ENCODE measurements at regions not wholly inside any gene's neighbourhood (a gene's known extent, or its start where the extent isn't known, plus 50 kb on each side); places are given as distances from the start of the nearest gene placed in this dataset.

DNA sequence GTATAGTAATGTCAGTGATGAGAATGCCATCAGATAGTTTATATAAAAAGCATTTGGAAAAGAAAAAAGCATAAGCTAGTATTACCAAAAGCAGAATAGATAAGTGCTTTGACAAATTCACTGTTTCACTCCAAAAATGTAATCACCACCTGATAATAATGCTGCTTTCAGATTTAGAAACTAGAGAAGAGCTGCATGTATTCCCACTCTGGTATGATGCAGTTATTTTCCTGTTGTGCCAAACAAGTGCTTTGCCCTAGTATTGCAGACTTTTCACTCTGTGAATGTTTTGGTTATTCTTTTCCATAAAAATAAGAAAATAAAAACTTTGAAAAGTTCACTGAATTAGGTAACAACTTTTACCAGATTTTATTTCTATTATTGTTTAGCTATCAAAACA lies 267.7 kb upstream of the TET2 start:
- DNase-seq (ENCODE audit: extremely low read depth in 1 of 11, low read depth in 9 of 11, low spot score in 4 of 11) = no peak

DNA sequence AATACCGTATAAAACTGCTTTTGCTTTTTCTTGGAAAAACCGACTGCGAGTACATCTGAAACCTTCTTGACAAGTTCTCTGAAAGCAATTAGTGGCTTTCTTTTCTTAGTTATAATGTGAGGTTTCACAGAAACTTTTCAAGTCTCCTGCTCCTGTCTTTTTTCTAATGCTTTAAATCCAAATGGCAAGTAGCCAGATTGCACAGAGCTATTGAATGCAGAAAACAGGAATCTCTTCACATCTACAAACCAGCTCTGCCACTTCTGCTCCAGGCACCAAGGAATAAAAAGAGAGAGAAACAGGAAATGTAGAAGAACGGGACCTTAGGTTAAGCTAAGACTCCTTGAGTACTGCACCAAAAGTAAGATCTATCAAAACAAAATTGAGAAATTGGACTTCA lies 267.3 kb upstream of the TET2 start:
- peak in 1 of 11 donors; percentile 5 for DNase-seq (ENCODE audit: extremely low read depth in 1 of 11, low read depth in 9 of 11, low spot score in 4 of 11)

DNA sequence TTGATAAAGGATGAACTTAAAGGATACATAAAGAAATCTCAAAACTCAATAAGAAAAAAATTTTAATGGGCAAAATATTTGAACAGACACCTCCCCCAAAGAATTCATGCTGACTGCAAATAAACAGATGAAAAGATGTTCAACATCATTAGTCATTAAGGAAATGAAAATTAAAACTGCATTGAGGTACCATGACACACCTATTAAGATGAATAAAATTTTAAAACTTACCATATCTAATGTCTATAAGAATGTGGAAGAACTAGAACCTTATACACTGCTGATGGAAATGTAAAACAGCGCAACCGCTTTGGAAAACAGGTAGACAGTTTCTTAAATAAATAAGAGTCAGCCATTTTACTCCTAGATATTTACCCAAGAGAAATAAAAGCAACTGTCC lies 266.8 kb upstream of the TET2 start:
- DNase-seq (ENCODE audit: extremely low read depth in 1 of 11, low read depth in 9 of 11, low spot score in 4 of 11) = no peak

DNA sequence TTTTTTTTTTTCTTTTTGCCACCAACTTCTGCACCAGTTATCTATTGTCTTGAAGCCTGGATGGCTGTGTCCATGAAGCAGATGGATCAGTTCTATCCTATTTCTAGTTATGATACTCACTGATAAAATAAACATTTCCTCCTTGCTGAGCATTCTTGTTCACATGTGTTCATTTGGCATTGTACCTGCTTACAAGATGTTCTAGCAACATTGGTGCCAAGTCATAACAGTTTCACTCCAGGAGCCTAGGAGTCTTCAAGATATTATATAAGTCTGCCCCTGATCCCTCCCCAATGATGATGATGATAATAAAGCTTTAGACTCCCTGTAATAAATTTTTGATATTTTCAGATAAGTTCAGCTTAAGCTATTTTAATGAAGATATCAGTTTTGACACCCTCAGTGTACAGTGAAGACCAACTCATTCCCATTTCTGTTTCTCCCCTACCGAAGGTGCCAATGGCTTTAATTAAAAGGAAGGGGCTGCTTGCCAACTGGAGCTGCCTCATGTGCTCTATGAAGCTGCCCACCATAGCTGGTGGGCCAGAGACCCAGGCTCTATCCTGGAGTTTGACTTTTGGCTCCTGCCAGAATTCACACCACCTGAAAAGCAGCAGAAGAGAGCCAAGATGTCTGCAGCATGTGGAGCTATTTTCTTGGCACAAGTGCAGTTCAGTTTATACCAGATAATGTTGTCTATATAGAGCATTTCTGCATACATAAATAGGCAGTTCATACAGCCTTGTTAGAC lies 265.4 kb upstream of the TET2 start:
- no peak for DNase-seq (ENCODE audit: extremely low read depth in 1 of 11, low read depth in 9 of 11, low spot score in 4 of 11)

DNA sequence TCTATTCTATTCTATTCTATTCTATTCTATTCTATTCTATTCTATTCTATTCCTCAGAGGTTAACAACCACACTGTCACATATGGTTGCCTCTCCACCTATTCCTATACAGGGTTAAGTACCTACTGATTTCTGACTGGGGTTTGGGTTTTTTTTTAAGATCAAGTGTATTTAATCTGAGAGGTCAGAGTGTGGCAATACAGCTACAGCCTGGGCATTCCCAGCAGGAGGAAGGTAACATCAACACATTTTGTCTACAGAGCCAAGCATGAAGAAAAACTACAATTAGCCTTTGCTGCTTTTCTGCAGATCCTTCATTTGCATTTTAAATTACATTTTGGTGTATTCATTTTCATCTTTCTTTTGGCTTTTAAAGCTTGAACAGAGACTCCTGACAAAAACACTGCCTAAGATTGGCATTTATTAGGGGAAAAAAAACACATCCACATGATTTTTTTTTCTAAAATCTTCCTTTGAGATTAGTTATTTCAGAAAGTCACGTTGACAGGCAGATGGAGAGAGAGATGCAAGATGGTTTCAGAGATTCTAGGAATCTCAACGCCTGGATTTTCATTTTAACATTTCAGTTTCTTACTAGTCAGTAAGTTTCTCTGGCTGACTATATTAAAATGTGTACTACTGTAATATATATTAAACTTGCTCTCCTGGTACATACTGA lies 255.9 kb upstream of the TET2 start:
- no peak for DNase-seq (ENCODE audit: extremely low read depth in 1 of 11, low read depth in 9 of 11, low spot score in 4 of 11)

DNA sequence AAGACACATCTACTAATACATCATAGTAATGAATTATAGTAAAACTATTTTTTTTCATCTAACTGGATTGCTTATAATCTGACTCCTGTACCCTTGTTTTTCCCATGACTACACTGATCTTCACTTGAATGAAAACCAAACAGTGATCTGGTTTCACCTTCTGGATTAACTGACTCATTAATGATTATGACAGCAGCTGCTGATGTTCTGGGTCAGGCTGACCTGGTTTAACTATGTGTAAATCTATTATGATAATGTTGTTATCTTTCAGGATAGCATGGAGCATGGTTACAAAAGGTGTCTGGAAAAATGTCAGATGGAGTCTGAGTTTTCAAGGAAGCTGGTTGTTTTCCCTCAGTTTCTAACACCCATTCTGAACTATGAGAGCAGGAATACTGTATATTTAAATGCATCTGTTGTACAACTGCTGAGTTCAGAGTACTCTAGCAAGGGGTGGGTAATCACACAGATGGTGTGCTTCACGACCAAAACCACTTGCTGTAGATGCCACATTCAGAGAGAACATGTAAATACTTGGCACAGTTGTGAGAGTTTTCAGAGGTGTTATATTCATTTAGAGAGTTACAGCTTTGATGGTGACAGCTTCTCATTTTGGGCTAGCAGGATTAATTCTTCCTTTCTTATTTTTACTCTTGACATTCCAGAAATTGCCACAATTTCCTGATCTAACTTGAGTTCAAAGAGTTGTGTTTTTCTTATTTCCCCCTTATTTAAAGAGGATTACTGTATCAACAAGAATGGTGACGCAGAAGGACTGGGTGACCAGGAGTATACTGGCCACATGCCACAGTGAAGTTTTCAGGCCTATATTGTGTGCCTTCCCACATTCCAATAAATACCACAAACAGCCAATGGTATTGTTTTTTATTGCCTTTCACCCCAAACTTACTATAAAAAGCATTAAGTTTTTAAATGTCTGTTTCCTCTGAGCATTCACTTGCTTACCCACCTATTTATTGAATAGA lies 249.7 kb upstream of the TET2 start:
- no peak for DNase-seq (ENCODE audit: extremely low read depth in 1 of 11, low read depth in 9 of 11, low spot score in 4 of 11)

DNA sequence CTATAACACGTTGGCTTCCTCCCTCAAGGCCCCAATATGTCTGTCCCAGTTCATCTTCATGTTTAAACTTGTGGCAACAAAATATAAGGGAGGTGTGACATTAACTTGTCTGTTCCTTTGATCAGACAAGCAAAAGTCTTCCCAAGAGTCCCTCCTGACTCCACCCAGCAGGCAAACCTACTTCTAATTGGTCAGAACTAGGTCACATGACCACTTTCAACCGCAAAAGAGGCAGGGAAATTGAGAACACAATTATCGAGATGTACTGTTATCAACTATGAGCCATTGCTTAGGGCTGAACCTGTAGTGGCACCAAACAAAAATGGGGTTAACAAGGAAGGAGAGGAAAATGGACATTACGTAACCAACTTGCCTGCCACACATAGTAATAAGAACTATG lies 246.8 kb upstream of the TET2 start:
- no peak for DNase-seq (ENCODE audit: extremely low read depth in 1 of 11, low read depth in 9 of 11, low spot score in 4 of 11)

DNA sequence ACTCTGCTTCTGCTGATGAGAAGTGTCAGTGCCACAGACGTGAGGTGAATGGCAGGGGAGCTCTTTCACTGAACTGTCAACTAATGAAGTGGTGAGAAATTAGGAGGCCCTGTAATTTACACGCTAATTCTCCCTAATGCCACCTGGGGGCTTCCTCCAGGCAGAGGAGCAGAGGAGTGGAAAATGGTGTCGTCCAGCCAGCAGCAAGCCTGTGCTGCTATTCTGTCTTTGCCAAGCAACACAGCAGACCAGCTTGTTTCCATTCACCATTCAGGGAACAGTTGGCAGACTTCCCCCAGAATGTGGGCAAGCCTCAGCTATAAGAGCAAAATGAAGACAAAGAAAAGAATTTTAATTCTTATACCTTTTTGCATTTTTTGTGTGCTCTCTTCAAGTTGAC lies 245.2 kb upstream of the TET2 start:
- no peak for DNase-seq (ENCODE audit: extremely low read depth in 1 of 11, low read depth in 9 of 11, low spot score in 4 of 11)

DNA sequence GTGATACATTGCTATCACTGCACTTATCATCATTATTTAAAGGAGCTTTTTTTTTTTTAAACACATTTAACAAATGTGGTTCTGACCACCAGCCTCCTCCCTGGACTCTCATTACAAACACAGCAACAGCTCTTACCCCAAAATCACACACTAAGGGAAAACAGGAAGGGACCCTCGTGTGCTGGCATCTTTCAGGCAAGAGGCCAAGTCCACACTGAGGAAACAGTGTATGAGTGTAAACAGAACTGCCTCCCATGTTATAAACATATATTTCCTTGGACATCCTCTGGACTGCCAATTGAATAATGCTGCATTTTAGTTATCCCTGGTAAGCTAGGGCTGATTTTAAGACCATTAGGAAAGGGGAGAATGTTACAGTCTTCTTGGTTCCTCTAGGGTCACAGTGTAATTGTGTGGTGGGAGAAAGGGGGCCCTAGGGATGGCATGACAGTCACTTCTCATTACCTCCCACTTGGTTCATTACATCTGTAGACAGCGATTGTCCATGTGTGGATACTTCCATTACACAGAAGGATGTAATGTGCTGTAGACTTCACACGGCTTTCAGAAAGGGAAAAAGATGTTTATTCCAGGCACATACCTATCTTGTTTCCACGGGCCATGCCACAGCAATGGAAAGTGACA lies 244.6 kb upstream of the TET2 start:
- no peak for DNase-seq (ENCODE audit: extremely low read depth in 1 of 11, low read depth in 9 of 11, low spot score in 4 of 11)

DNA sequence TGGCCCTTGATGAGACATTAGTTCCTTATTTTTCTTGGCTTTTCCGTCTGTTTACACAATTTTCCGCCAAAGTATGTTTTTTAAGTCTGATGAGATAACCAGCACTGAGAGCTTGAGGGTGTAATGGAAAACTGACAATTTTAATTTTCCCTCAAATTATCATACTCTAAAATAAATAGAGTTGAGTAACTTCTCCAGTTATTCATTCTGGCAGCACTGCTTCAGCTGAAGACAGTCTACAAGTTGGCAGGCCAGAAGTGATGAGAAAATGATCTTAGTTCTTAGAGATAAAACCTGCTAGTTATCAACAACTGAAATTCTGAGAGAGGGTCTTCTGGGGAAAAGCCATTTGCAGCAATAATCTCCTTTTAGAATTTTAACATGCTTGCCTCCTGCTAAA lies 241.6 kb upstream of the TET2 start:
- no peak for DNase-seq (ENCODE audit: extremely low read depth in 1 of 11, low read depth in 9 of 11, low spot score in 4 of 11)

DNA sequence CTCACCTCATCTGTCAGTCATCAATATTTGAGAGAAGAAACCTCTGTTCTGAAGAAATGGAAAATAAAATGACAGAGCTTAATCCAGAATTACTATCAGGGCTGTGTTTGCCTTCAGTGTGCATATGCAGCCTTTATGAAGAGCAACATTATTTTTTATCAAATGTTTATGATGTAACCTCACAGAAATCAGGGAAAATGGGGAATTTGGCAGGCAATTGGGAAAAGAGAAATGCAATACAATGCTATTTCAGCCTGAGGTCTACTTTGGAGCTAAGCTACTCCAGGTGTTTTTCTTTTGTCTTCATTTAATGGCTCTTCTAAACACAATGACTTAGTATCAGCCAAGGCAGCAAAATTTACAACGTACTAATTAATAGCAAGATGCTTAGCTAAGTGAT lies 241.1 kb upstream of the TET2 start:
- no peak for DNase-seq (ENCODE audit: extremely low read depth in 1 of 11, low read depth in 9 of 11, low spot score in 4 of 11)

DNA sequence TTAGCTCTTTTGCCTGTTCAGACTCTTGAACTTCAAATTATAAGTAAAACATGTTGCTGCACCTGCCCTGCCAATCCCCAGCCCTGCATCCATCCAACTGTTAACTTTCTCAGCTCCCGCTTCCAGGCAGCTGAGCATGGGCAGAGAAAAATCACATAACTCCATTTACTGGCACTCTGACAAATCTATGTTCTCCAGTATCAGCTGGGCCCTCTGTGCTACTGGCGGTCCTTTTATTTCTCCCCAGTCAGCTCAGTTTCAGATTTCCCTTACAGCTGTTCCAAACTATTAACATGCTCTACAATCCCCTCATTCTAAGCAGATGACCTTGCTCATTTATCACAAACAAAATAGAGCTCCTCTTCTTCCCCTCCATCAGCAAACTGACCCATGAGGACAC lies 240.4 kb upstream of the TET2 start:
- DNase-seq (ENCODE audit: extremely low read depth in 1 of 11, low read depth in 9 of 11, low spot score in 4 of 11) = peak in 1 of 11 donors; percentile 6

DNA sequence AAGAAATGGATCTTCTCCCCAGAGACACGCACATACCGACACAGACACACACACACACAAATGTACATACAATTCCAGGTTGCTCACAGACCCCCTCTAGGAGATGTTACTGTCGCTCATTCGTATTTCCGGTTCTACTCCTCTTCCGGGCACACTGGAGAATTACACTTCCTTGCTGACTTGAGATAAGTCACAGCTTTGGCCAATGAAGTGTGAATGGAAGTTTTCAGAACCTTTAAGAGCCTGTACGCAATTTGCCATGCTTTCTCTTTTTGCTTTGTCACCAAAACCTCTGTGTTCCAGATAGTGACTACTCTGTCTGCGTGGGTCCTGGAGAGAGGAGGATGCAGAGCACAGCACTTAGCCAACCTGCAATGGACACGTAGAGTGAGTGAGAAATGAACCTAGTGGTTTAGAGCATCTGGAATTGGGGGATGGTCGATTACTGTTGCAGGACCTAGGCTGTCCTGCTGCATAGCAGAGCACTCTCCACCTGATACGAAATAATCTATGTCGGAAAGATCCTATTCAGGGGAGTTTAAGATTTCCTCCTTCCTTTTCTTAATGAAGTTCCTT lies 239.5 kb upstream of the TET2 start:
- no peak for DNase-seq (ENCODE audit: extremely low read depth in 1 of 11, low read depth in 9 of 11, low spot score in 4 of 11)

DNA sequence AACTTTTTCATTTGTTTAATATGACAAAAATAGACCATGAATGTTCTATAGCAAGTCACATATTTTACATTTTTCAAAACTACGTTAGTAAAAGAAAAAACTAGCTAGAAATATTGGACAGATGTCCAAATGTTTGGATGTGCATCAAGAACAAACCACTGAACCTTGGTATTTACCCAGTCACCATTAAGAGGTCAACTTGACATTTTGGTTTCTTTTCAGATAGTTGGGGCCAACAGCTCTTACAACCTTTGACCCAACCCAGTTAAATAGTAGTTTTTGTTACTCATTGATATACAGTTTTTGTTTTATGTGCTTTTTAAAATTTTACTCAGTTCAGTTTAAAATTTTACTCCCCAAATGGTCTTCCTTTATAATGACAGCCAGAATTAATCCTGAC lies 238.7 kb upstream of the TET2 start:
- DNase-seq (ENCODE audit: extremely low read depth in 1 of 11, low read depth in 9 of 11, low spot score in 4 of 11) = no peak

DNA sequence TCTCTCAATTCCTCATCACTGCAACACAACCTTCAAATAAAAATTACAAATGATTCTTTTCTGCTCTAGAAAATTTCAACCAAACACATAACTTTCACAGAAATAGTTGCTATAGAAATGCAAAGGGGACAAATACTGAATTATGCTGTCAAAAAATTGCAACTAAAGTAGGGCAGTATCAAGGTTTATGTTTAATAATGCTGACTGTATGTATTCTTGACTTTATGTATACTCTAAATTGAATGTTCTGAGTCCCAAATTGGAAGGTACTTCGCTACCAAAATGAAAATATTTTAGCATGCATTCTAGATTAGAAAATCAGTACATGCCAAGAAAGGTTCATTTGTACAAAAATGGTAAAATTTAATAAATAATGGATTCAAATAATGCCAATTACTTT lies 237.3 kb upstream of the TET2 start:
- DNase-seq (ENCODE audit: extremely low read depth in 1 of 11, low read depth in 9 of 11, low spot score in 4 of 11) = no peak

DNA sequence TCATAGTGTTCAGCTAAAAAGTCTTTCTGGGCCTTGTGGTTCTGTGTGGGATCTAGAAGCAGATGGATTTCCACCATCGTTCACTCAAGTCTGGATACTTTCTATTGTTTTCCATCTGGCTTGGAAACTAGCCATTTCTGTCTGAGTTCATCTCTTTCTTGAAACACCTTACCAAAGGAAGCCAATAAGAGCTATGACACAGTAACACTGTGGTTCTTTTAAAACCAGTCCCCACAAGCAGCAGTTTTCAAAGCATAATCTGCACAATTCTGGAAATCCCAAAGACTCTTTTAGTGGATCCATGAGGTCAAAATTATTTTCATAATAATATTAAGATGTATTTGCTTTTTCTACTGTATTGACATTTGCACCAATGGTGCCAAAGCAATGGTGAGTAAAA lies 234.2 kb upstream of the TET2 start:
- no peak for DNase-seq (ENCODE audit: extremely low read depth in 1 of 11, low read depth in 9 of 11, low spot score in 4 of 11)

DNA sequence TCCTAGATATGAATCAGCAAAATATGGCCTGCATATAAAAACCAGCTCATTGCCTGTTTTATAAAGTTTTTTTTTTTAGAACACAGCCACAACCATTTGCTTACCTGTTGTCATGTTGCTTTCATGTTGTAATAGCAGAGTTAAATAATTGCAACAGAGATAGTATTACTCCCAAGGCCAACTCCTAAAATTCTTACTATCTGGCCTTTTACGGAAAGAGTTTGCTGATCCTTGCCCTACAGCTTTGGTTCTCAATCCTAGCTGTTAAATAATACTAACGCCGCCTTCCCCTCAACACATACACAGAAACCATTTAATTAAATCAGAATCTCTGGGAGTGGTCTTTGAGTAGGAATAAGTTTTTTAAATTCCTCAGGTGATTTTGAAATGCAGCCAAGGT lies 231.3 kb upstream of the TET2 start:
- no peak for DNase-seq (ENCODE audit: extremely low read depth in 1 of 11, low read depth in 9 of 11, low spot score in 4 of 11)

DNA sequence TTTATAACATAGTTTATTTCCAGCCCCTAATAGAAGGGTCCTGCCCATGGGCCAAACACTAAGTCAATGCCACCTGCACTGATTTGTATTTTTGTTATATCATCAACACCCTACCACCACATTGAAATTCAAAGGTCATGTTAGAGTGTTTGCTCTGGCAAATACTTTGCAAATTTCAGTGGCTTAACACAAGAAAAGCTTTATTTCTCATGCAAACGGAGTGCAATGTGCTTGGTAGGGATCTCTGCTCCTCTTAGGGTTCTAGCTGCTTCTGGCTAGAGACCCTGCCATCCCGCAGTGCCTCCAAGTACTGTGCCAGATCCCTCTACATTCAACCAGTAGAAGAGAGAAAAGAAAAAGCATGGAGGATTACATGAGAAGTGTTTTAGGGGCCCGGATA lies 230.8 kb upstream of the TET2 start:
- no peak for DNase-seq (ENCODE audit: extremely low read depth in 1 of 11, low read depth in 9 of 11, low spot score in 4 of 11)

DNA sequence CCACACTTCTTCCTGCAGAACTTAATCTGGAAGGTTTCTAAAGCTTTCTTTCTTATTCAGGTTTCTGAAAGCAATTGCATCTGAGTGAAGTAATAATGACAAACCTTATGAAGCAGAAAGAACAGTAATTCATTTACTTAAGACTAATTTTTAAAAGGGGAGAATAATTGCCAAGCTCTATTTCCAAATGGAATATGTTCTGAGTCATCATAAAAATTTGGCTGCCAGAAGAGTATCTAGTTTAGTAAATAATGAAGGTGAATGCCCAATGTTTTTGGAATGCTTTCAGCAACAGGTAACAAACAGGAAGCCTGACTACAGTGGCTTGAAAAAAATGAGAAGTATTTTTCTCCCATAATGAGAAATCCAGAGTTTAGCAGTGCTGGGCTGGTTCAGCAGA lies 227.3 kb upstream of the TET2 start:
- no peak for DNase-seq (ENCODE audit: extremely low read depth in 1 of 11, low read depth in 9 of 11, low spot score in 4 of 11)
